K562 (cell line): ENCODE measurements at regions not wholly inside any gene's neighbourhood (a gene's known extent, or its start where the extent isn't known, plus 50 kb on each side); places are given as distances from the start of the nearest gene placed in this dataset.
"Not testable (repeated sequence)": the region's sequence is repeated elsewhere in the genome, so short reads cannot be mapped to it uniquely, and the experiment has no call there.

Experiments
- ATAC-seq: fragments of 200-7000 bp; cut with Tn5 transposase; 3 replicates; pipeline ENCODE4 v1.9.1; 2020; ENCODE audit warnings: moderate library complexity
- BruUV-seq: library from RNA; stranded (reverse); fragments of 400-500 nt; replicated peaks from 2 replicates; lab custom pipeline; 2021; lab: Mats Ljungman, UMichigan
- CTCF ChIA-PET: fragments of 300-600 bp; formaldehyde crosslinking; extraction: SDS; loops from one replicate; lab custom pipeline; 2021; ENCODE audit warnings: low intra/inter-chr PET ratio; lab: Yijun Ruan, JAX
- POLR2A ChIA-PET: fragments of 300-600, 350-650 bp; sonication (Branson Sonifier 250); formaldehyde crosslinking; extraction: SDS; loops from one replicate; lab custom pipeline; 2021; ENCODE audit warnings: antibody characterized with exemption, inconsistent platforms; lab: Yijun Ruan, JAX
- DNase-seq, 4 experiments: peaks; one replicate each; pipeline versions ENCODE4 v3.0.0 to v3.0.0-alpha.2; 2011 to 2018; ENCODE audit warnings: low spot score in 3 of 4, mixed read lengths in 3 of 4; ENCODE audit errors: extremely low read depth in 1 of 4
- FAIRE-seq: peaks from 2 replicates; lab custom pipeline; 2011; peaks lifted over from hg19 to GRCh38; lab: Jason Lieb, UNC
- H2AFZ ChIP-seq: 2 replicates; pipeline ENCODE4 v1.6.0; 2011; ENCODE audit warnings: low read depth, low read length, control low read depth, inconsistent platforms
- H3K27ac ChIP-seq: fragments of 200-600 bp; 3 replicates; pipeline ENCODE4 v1.8.0; 2011; ENCODE audit warnings: low read depth, mild to moderate bottlenecking, control low read depth, inconsistent platforms, low read length, moderate library complexity, mixed read lengths; ENCODE audit errors: extremely low read depth
- H3K27me3 ChIP-seq, 2 experiments: fragments of 300-600 bp in 1 of 2; 2 replicates in 1 of 2; 3 replicates in 1 of 2; pipeline versions ENCODE4 v1.6.0 to v1.8.0; 2011; ENCODE audit warnings: inconsistent platforms in 2 of 2, low read length in 2 of 2, mild to moderate bottlenecking in 1 of 2, mixed read lengths in 1 of 2, moderate library complexity in 1 of 2; ENCODE audit not compliant: control insufficient read depth in 2 of 2, insufficient read depth in 2 of 2
- H3K36me3 ChIP-seq: fragments of 300-600 bp; 3 replicates; pipeline ENCODE4 v1.8.0; 2011; ENCODE audit warnings: mild to moderate bottlenecking, low read length, inconsistent platforms; ENCODE audit not compliant: control insufficient read depth, insufficient read depth
- H3K4me1 ChIP-seq, 2 experiments: fragments of 200-600 bp in 1 of 2; replicated peaks in 1 of 2; 2 replicates in 1 of 2; 3 replicates in 1 of 2; pipeline versions ENCODE4 v1.5.1 to v1.8.0; 2011; ENCODE audit warnings: inconsistent platforms in 2 of 2, low read length in 2 of 2, mild to moderate bottlenecking in 1 of 2, mixed read lengths in 1 of 2, moderate library complexity in 1 of 2; ENCODE audit not compliant: control insufficient read depth in 2 of 2, insufficient read depth in 2 of 2
- H3K4me2 ChIP-seq: 2 replicates; pipeline ENCODE4 v1.6.1; 2011; ENCODE audit warnings: low read length, control low read depth, inconsistent platforms, mixed read lengths; ENCODE audit not compliant: insufficient read depth
- H3K4me3 ChIP-seq: fragments of 200-600 bp; sonication (generic), shearing (Covaris generic); 2 replicates; pipeline ENCODE4 v1.5.1; 2016; ENCODE audit warnings: control low read depth, inconsistent platforms
- H3K79me2 ChIP-seq: fragments of 200-600 bp; 3 replicates; pipeline ENCODE4 v1.8.0; 2011; ENCODE audit warnings: low read length, inconsistent platforms; ENCODE audit not compliant: control insufficient read depth, insufficient read depth
- H3K9ac ChIP-seq, 2 experiments: 2 replicates each; pipeline versions ENCODE4 v1.6.0 to v1.6.1; 2011; ENCODE audit warnings: low read depth in 2 of 2, low read length in 2 of 2, control low read depth in 1 of 2, inconsistent platforms in 1 of 2, mild to moderate bottlenecking in 1 of 2, mixed read lengths in 1 of 2; ENCODE audit not compliant: insufficient read depth in 1 of 2
- H3K9me1 ChIP-seq: one replicate; pipeline ENCODE4 v1.6.0; 2011; ENCODE audit warnings: inconsistent platforms, mild to moderate bottlenecking, low read length, moderate library complexity; ENCODE audit not compliant: control insufficient read depth, insufficient read depth
- H3K9me3 ChIP-seq: replicated peaks from 2 replicates; pipeline ENCODE4 v1.5.1; 2011; ENCODE audit warnings: low read depth, low read length, inconsistent platforms; ENCODE audit not compliant: control insufficient read depth, insufficient read depth
- H4K20me1 ChIP-seq: replicated peaks from 2 replicates; pipeline ENCODE4 v1.6.1; 2011; ENCODE audit warnings: low read length, inconsistent platforms, mixed read lengths; ENCODE audit not compliant: control insufficient read depth, insufficient read depth
- C11orf30 ChIP-seq: fragments of 450-650 bp; IDR thresholded peaks from 2 replicates; pipeline ENCODE4 v1.6.1; 2016; ENCODE audit warnings: low read depth, mild to moderate bottlenecking
- HLTF ChIP-seq: fragments of 450-650 bp; IDR thresholded peaks from 2 replicates; pipeline ENCODE4 v1.6.1; 2016
- KHSRP ChIP-seq: fragments of 450-650 bp; IDR thresholded peaks from 2 replicates; pipeline ENCODE4 v1.6.1; 2017
- MAFG ChIP-seq: fragments of 450-650 bp; conservative IDR thresholded peaks from 2 replicates; pipeline ENCODE4 v1.6.1; 2016; ENCODE audit warnings: missing genetic modification characterization, missing compliant biosample characterization
- TAF7 ChIP-seq: fragments of 450-650 bp; IDR thresholded peaks from 2 replicates; pipeline ENCODE4 v1.6.1; 2016; ENCODE audit warnings: missing genetic modification characterization, missing compliant biosample characterization
- TEAD4 ChIP-seq, 2 experiments: sonication (generic) in 1 of 2; formaldehyde crosslinking in 1 of 2; IDR thresholded peaks; 2 replicates each; pipeline versions ENCODE4 v1.6.1 to v1.8.0; 2012 to 2022; ENCODE audit warnings: borderline replicate concordance in 1 of 2, inconsistent platforms in 1 of 2, low read length in 1 of 2, mild to moderate bottlenecking in 1 of 2, missing genetic modification reagents in 1 of 2
- TSC22D4 ChIP-seq: fragments of 450-650 bp; IDR thresholded peaks from 2 replicates; pipeline ENCODE4 v1.6.1; 2016; ENCODE audit warnings: missing genetic modification characterization, missing biosample characterization, control low read depth
- ZNF316 ChIP-seq: fragments of 450-650 bp; IDR thresholded peaks from 2 replicates; pipeline ENCODE4 v1.6.1; 2016
- WGBS: fragments of 100-300 bp; shearing (Covaris generic); methylation state at CpG from one replicate; pipeline ENCODE4 v1.1.6; 2016; ENCODE audit warnings: low coverage, mixed read lengths; ENCODE audit not compliant: insufficient coverage; ENCODE audit errors: missing lambda C conversion rate; 5-methylcytosine and 5-hydroxymethylcytosine counted together
- in situ Hi-C: fragments of 300-500 bp; cut with MboI; formaldehyde crosslinking; loops from 4 replicates; pipeline ENCODE4 v1.15.0; 2018; ENCODE audit warnings: inconsistent platforms, mixed read lengths
- intact Hi-C: fragments of 100-400 bp; cut with micrococcal nuclease; formaldehyde crosslinking; loops from 2 replicates; pipeline ENCODE4 v1.14.2; 2022
- TF ChIP-seq, protein P1 (sequence below): fragments of 450-650 bp; IDR thresholded peaks from 2 replicates; pipeline ENCODE4 v1.6.1; 2016; ENCODE audit warnings: low read depth, mild to moderate bottlenecking, moderate library complexity
- TF ChIP-seq, protein P2 (sequence below), 2 experiments: fragments of 450-650 bp in 1 of 2; sonication (generic) in 1 of 2; formaldehyde crosslinking in 1 of 2; IDR thresholded peaks in 1 of 2; conservative IDR thresholded peaks in 1 of 2; 2 replicates each; pipeline versions ENCODE4 v1.6.1 to v1.8.1; 2016 to 2023; ENCODE audit warnings: mild to moderate bottlenecking in 2 of 2, moderate library complexity in 2 of 2, inconsistent platforms in 1 of 2, missing genetic modification reagents in 1 of 2

DNA sequence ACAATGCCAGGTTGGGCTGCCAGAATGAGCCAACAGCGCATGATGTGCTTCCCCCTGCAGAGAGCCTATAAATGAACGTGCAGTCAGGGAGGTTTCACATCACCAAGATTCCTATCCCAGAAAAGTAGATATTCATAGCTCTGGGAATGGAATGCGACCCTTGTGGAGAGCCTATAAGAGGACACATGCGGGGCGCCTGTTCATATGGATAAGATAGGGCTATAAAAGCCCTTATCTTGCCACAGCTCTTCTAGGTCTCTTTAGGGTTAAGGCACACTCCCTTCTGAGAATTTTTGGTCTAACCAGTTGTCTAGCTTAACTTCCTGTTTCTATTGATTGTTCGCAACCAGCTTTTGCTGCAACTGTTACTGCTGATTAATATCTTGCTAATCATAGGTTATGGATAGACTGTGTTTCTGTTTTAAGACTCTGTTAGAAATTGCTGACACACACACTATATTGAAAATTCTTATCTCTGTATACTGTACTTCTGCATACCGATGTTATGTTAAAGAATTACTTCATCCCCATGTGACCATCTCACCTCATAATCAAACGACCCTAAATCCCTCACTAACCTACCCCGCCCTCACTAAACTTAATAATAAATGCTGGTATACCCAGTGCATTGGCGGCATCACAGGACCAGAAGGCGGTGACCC, 74.4 kb upstream of the KIF2B start (continued):
- peak; percentile 87 for TF ChIP-seq TEAD4 (IDR thresholded peaks at IDR 0.05; ENCODE audit: low read length)
- not testable (repeated sequence) for TF ChIP-seq TEAD4 (CRISPR knock-in tag; IDR thresholded peaks at IDR 0.05; ENCODE audit: borderline replicate concordance)

DNA sequence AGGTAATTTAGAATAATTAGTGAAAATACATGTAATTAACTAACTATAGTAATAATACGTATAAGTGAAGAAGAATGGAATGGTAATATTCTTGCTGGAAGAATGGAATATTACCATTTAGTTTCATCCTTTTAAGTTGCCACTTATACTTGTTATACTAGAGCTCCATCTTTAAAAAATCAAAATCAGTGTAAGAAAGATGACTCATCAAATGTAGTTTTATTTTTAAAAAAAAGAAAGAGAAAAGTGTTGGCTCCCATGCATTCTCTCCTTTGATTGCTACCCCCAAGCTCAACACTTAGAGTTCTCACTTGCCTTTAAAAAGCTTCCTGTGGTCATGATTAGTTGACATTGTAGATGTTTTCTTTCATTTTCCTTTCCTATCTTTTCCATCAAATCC, 82.4 kb upstream of the KIF2B start:
- CTCF ChIA-PET, result no interaction called here
- H3K27me3 ChIP-seq, result no peaks in the 10 kb centered on the region
- H2AFZ ChIP-seq, result no peak overlapping the region
- no peaks in the 10 kb centered on the region for H4K20me1 ChIP-seq
- no peaks in the 10 kb centered on the region for H3K9me1 ChIP-seq
- FAIRE-seq (no peak), ATAC-seq (no peak), DNase-seq (no peak)
- TF ChIP-seq, protein P1, sequence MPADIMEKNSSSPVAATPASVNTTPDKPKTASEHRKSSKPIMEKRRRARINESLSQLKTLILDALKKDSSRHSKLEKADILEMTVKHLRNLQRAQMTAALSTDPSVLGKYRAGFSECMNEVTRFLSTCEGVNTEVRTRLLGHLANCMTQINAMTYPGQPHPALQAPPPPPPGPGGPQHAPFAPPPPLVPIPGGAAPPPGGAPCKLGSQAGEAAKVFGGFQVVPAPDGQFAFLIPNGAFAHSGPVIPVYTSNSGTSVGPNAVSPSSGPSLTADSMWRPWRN, result no peak
- no peak for TF ChIP-seq HLTF
- TF ChIP-seq C11orf30, result peak; percentile 28; the same call in 1 of the 2 replicates
- TF ChIP-seq TSC22D4, result no peak
- 0 out of 2 replicates have a peak, but pooled peaks have one; percentile 30 for TF ChIP-seq MAFG (tag)
- peak; percentile 61 for TF ChIP-seq ZNF316
- TF ChIP-seq TAF7 (tag), result no peak
- no peak for TF ChIP-seq KHSRP
- TF ChIP-seq, protein P2, sequence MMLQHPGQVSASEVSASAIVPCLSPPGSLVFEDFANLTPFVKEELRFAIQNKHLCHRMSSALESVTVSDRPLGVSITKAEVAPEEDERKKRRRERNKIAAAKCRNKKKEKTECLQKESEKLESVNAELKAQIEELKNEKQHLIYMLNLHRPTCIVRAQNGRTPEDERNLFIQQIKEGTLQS (IDR thresholded peaks at IDR 0.05), result 0 out of 2 replicates have a peak, but pooled peaks have one; percentile 17
- TF ChIP-seq, protein P2 (CRISPR knock-in tag; conservative IDR thresholded peaks at IDR 0.05), result no peak
- no peak overlapping the region for H3K27ac ChIP-seq
- no TSS peak for BruUV-seq
- POLR2A ChIA-PET, result no interaction called here
- no peak overlapping the region for H3K4me2 ChIP-seq
- H3K79me2 ChIP-seq, result no peaks in the 10 kb centered on the region
- no peaks in the 10 kb centered on the region for H3K9me3 ChIP-seq
- intact Hi-C loops, result no loop called here
- in situ Hi-C loops, result no loop called here
- no peaks in the 10 kb centered on the region; the same call in 2 of the 3 replicates for H3K36me3 ChIP-seq
- H3K4me3 ChIP-seq, result no peak overlapping the region
- WGBS, result 58% methylated on average over 1 of the region's 1 CpG
- peaks cover 0 to 6% of the 10 kb centered on the region in 2 experiments; a peak in 1 of 5 replicates for H3K4me1 ChIP-seq
- H3K9ac ChIP-seq, result no peak overlapping the region
